ENCODE measurements at regions not wholly inside any gene's neighbourhood (a gene's known extent, or its start where the extent isn't known, plus 50 kb on each side); places are given as distances from the start of the nearest gene placed in this dataset.

DNA sequence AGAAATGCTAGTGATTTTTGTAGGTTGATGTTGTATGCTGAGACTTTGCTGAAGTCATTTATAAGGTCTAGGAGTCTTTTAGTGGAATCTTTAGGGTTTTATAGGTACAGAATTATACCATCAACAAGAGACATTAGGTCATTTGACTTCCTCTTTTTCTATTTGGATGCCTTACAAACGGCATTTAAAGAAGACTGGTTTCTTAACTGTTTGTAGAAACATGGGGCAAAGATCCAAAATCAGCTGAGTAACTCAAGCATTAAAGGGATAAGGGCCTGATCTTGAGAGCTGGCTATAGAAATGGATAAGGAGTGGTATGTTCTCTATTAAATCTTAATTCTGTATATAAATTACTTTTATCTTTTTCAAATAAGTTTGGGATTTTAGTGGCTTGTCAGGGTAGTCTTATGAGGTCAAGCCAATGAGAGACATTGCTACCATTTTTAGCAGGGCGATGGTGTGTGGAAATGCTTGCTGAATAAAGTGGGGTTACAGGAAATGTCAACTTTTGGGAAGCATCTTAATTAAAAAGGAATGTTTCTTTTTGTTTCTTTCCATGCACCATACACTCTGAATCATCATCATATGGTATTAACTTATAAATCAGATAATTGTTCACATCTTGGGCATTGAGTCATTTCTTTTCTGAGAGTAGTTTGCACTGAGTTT, 197.7 kb upstream of the GBE1 start:
- no peak for TF ChIP-seq EZH2phosphoT487 (conservative IDR thresholded peaks at IDR 0.05; ENCODE audit: low read length)
- TF ChIP-seq, protein P1, sequence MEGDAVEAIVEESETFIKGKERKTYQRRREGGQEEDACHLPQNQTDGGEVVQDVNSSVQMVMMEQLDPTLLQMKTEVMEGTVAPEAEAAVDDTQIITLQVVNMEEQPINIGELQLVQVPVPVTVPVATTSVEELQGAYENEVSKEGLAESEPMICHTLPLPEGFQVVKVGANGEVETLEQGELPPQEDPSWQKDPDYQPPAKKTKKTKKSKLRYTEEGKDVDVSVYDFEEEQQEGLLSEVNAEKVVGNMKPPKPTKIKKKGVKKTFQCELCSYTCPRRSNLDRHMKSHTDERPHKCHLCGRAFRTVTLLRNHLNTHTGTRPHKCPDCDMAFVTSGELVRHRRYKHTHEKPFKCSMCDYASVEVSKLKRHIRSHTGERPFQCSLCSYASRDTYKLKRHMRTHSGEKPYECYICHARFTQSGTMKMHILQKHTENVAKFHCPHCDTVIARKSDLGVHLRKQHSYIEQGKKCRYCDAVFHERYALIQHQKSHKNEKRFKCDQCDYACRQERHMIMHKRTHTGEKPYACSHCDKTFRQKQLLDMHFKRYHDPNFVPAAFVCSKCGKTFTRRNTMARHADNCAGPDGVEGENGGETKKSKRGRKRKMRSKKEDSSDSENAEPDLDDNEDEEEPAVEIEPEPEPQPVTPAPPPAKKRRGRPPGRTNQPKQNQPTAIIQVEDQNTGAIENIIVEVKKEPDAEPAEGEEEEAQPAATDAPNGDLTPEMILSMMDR (IDR thresholded peaks at IDR 0.05; ENCODE audit: insufficient read depth, low read length, poor library complexity, severe bottlenecking) = no peak

Data from SU-DHL-6 (cell line).